ENCODE measurements at regions not wholly inside any gene's neighbourhood (a gene's known extent, or its start where the extent isn't known, plus 50 kb on each side); places are given as distances from the start of the nearest gene placed in this dataset.

DNA sequence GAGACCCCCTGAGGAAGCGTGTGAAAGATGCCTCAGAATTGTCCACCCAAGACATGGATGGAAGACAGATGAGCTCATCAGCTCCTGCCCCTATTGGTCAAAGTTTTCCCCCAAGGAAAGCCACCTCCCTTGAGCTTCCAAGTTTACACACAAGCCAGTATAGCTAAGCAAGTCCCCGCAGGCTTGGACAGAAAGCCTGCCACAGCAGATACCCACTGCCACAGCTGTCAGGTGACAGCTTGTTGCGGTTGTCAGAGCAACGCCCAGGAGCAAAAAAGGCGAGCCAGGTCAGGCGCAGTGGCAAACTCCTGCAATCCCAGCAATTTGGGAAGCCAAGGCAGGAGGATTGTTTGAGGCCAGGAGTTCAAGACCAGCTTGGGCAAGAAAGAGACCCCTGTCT is 60.9 kb upstream of the IFNAR2 start:
- TF ChIP-seq, protein P1, sequence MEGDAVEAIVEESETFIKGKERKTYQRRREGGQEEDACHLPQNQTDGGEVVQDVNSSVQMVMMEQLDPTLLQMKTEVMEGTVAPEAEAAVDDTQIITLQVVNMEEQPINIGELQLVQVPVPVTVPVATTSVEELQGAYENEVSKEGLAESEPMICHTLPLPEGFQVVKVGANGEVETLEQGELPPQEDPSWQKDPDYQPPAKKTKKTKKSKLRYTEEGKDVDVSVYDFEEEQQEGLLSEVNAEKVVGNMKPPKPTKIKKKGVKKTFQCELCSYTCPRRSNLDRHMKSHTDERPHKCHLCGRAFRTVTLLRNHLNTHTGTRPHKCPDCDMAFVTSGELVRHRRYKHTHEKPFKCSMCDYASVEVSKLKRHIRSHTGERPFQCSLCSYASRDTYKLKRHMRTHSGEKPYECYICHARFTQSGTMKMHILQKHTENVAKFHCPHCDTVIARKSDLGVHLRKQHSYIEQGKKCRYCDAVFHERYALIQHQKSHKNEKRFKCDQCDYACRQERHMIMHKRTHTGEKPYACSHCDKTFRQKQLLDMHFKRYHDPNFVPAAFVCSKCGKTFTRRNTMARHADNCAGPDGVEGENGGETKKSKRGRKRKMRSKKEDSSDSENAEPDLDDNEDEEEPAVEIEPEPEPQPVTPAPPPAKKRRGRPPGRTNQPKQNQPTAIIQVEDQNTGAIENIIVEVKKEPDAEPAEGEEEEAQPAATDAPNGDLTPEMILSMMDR (IDR thresholded peaks at IDR 0.05; ENCODE audit: low read depth, low read length), result no peak
- TF ChIP-seq EZH2phosphoT487 (IDR thresholded peaks at IDR 0.05; ENCODE audit: low read depth), result no peak
